GM23338 (cell line): ENCODE measurements at regions not wholly inside any gene's neighbourhood (a gene's known extent, or its start where the extent isn't known, plus 50 kb on each side); places are given as distances from the start of the nearest gene placed in this dataset.

Source experiments
- ATAC-seq: fragments of 200-7000 bp; cut with Tn5 transposase; 3 replicates; pipeline ENCODE4 v1.9.1; 2020
- DNase-seq: peaks from one replicate; pipeline ENCODE4 v3.0.0-alpha.2; 2015; ENCODE audit warnings: low spot score
- H2AFZ ChIP-seq: fragments of 200-600 bp; sonication (generic); 2 replicates; pipeline ENCODE4 v1.8.0; 2016; ENCODE audit warnings: antibody characterized with exemption, mild to moderate bottlenecking, moderate library complexity
- H3F3A ChIP-seq: fragments of 200-600 bp; sonication (generic); replicated peaks from 2 replicates; pipeline ENCODE4 v1.8.0; 2017; ENCODE audit warnings: antibody characterized with exemption, mixed run types, low read depth
- H3K27ac ChIP-seq: fragments of 200-600 bp; sonication (generic); 2 replicates; pipeline ENCODE4 v1.6.1; 2016; ENCODE audit warnings: low read depth
- H3K27me3 ChIP-seq: fragments of 200-600 bp; sonication (generic); 2 replicates; pipeline ENCODE4 v1.8.0; 2016; ENCODE audit warnings: mild to moderate bottlenecking, mixed run types, moderate library complexity; ENCODE audit not compliant: insufficient read depth
- H3K36me3 ChIP-seq: fragments of 200-600 bp; sonication (generic); 2 replicates; pipeline ENCODE4 v1.8.0; 2016; ENCODE audit warnings: mild to moderate bottlenecking; ENCODE audit not compliant: insufficient read depth
- H3K4me1 ChIP-seq: fragments of 200-600 bp; sonication (generic); 2 replicates; pipeline ENCODE4 v1.8.0; 2016; ENCODE audit warnings: mild to moderate bottlenecking, moderate library complexity; ENCODE audit not compliant: insufficient read depth
- H3K4me2 ChIP-seq: fragments of 200-600 bp; sonication (generic); 2 replicates; pipeline ENCODE4 v1.7.1; 2017; ENCODE audit warnings: mixed run types
- H3K4me3 ChIP-seq: fragments of 200-600 bp; sonication (generic); 2 replicates; pipeline ENCODE4 v1.6.1; 2016; ENCODE audit warnings: mixed run types
- H3K79me2 ChIP-seq: fragments of 200-600 bp; sonication (generic); replicated peaks from 2 replicates; pipeline ENCODE4 v1.8.0; 2017; ENCODE audit warnings: mild to moderate bottlenecking; ENCODE audit not compliant: insufficient read depth
- H3K9me2 ChIP-seq: fragments of 200-600 bp; sonication (generic); 2 replicates; pipeline ENCODE4 v1.8.0; 2017; ENCODE audit not compliant: insufficient read depth
- H4K20me1 ChIP-seq: fragments of 200-600 bp; sonication (generic); replicated peaks from 2 replicates; pipeline ENCODE4 v1.8.0; 2017; ENCODE audit warnings: mild to moderate bottlenecking; ENCODE audit not compliant: insufficient read depth
- H3K27ac Mint-ChIP-seq: 2 replicates; pipeline ENCODE4 v1.8.0; 2020; ENCODE audit warnings: inconsistent platforms, mild to moderate bottlenecking, moderate library complexity, mixed read lengths
- H3K27me3 Mint-ChIP-seq: 3 replicates; pipeline ENCODE4 v1.8.0; 2022; ENCODE audit warnings: low read depth, mild to moderate bottlenecking, moderate library complexity, mixed read lengths, inconsistent platforms; ENCODE audit not compliant: insufficient read depth, poor library complexity
- H3K36me3 Mint-ChIP-seq: 3 replicates; pipeline ENCODE4 v1.8.0; 2021; ENCODE audit warnings: low read depth, mild to moderate bottlenecking, inconsistent platforms, moderate library complexity, mixed read lengths
- H3K4me1 Mint-ChIP-seq: 3 replicates; pipeline ENCODE4 v1.8.0; 2020; ENCODE audit warnings: mild to moderate bottlenecking, inconsistent platforms, mixed read lengths
- H3K4me3 Mint-ChIP-seq: 3 replicates; pipeline ENCODE4 v1.8.0; 2021; ENCODE audit warnings: moderate library complexity, mild to moderate bottlenecking, inconsistent platforms, mixed read lengths
- H3K9me3 Mint-ChIP-seq: 3 replicates; pipeline ENCODE4 v1.8.0; 2020; ENCODE audit warnings: moderate library complexity, mild to moderate bottlenecking, inconsistent platforms, mixed read lengths
- CREB1 ChIP-seq: fragments of 250-450 bp; sonication (Bioruptor Pico); IDR thresholded peaks from 2 replicates; pipeline ENCODE4 v1.5.0; 2020; ENCODE audit warnings: low read depth, mild to moderate bottlenecking, moderate library complexity
- CTCF ChIP-seq, 2 experiments: fragments of 200-600 bp in 1 of 2; sonication (generic) in 1 of 2; conservative IDR thresholded peaks; 2 replicates each; pipeline versions ENCODE4 v1.5.1 to v1.6.1; 2016 to 2017; ENCODE audit warnings: antibody characterized with exemption in 2 of 2, low read depth in 2 of 2, mild to moderate bottlenecking in 2 of 2, moderate library complexity in 1 of 2
- ETS1 ChIP-seq: IDR thresholded peaks from 2 replicates; pipeline ENCODE4 v1.6.1; 2016; ENCODE audit warnings: antibody characterized with exemption
- EZH2 ChIP-seq: fragments of 200-600 bp; sonication (generic); IDR thresholded peaks from one replicate; pipeline ENCODE4 v1.8.0; 2017; ENCODE audit warnings: antibody characterized with exemption, mild to moderate bottlenecking, low read depth; ENCODE audit not compliant: unreplicated experiment
- EZH2phosphoT487 ChIP-seq: fragments of 200-600 bp; sonication (generic); IDR thresholded peaks from one replicate; pipeline ENCODE4 v1.8.1; 2018; ENCODE audit warnings: antibody characterized with exemption; ENCODE audit not compliant: unreplicated experiment
- JUNB ChIP-seq: IDR thresholded peaks from one replicate; pipeline ENCODE4 v1.6.1; 2016; ENCODE audit warnings: antibody characterized with exemption; ENCODE audit not compliant: unreplicated experiment
- NANOG ChIP-seq: IDR thresholded peaks from 2 replicates; pipeline ENCODE4 v1.6.1; 2016; ENCODE audit warnings: antibody characterized with exemption, borderline replicate concordance
- POLR2AphosphoS5 ChIP-seq: IDR thresholded peaks from 2 replicates; pipeline ENCODE4 v1.6.1; 2016; ENCODE audit warnings: antibody characterized with exemption, low read depth
- REST ChIP-seq: IDR thresholded peaks from one replicate; pipeline ENCODE4 v1.6.1; 2018; ENCODE audit warnings: antibody characterized with exemption; ENCODE audit not compliant: unreplicated experiment
- STAT1 ChIP-seq: IDR thresholded peaks from one replicate; pipeline ENCODE4 v1.6.1; 2016; ENCODE audit warnings: antibody characterized with exemption; ENCODE audit not compliant: unreplicated experiment
- ZNF114 ChIP-seq: fragments of 250-450 bp; sonication (Bioruptor Pico); IDR thresholded peaks from 2 replicates; pipeline ENCODE4 v1.5.0; 2020; ENCODE audit warnings: mild to moderate bottlenecking, moderate library complexity
- ZNF331 ChIP-seq: fragments of 250-450 bp; sonication (Bioruptor Pico); IDR thresholded peaks from 2 replicates; pipeline ENCODE4 v1.5.0; 2020; ENCODE audit warnings: low read depth, mild to moderate bottlenecking, moderate library complexity
- ZNF462 ChIP-seq: fragments of 250-450 bp; sonication (Bioruptor Pico); IDR thresholded peaks from 2 replicates; pipeline ENCODE4 v1.5.0; 2020; ENCODE audit warnings: mild to moderate bottlenecking, moderate library complexity

- no peaks in the 10 kb centered on the region for H3K4me1 Mint-ChIP-seq
- H3K27ac Mint-ChIP-seq: no peak overlapping the region
- no peaks in the 10 kb centered on the region for H3F3A ChIP-seq
- H2AFZ ChIP-seq: no peak overlapping the region
- no peak overlapping the region for H3K27ac ChIP-seq
- no peak overlapping the region for H3K4me3 ChIP-seq
- H3K79me2 ChIP-seq: no peaks in the 10 kb centered on the region
- no peaks in the 10 kb centered on the region for H3K27me3 ChIP-seq
- no peaks in the 10 kb centered on the region for H3K36me3 ChIP-seq
- H3K4me2 ChIP-seq: no peak overlapping the region
- H3K27me3 Mint-ChIP-seq: no peaks in the 10 kb centered on the region
- no peak for TF ChIP-seq CREB1 (CRISPR knock-in tag)
- TF ChIP-seq ZNF114 (CRISPR knock-in tag): no peak
- TF ChIP-seq NANOG: no peak
- TF ChIP-seq CTCF (conservative IDR thresholded peaks at IDR 0.05; ENCODE audit: low read depth in 2 of 2): no peak
- no peak for TF ChIP-seq POLR2AphosphoS5
- no peak for TF ChIP-seq ETS1
- no peak for TF ChIP-seq REST
- TF ChIP-seq JUNB: no peak
- TF ChIP-seq ZNF462 (CRISPR knock-in tag): no peak
- no peak for TF ChIP-seq ZNF331 (CRISPR knock-in tag)
- no peak for TF ChIP-seq EZH2
- no peak for TF ChIP-seq EZH2phosphoT487
- TF ChIP-seq STAT1: no peak
- no peaks in the 10 kb centered on the region for H3K4me1 ChIP-seq
- H3K9me3 Mint-ChIP-seq: no peaks in the 10 kb centered on the region
- ATAC-seq: no peak
- H4K20me1 ChIP-seq: no peaks in the 10 kb centered on the region
- no peaks in the 10 kb centered on the region for H3K36me3 Mint-ChIP-seq
- DNase-seq: no peak
- no peak overlapping the region for H3K4me3 Mint-ChIP-seq
- H3K9me2 ChIP-seq: no peaks in the 10 kb centered on the region
Observed at GRCh38 chr5:52660621-52661020, 127.1 kb upstream of the ITGA1 start.
